ENCODE measurements at regions not wholly inside any gene's neighbourhood (a gene's known extent, or its start where the extent isn't known, plus 50 kb on each side); places are given as distances from the start of the nearest gene placed in this dataset.
"Not testable (repeated sequence)": the region's sequence is repeated elsewhere in the genome, so short reads cannot be mapped to it uniquely, and the experiment has no call there.

GRCh38 chr7:76863150-76863773, 168.9 kb downstream of the SPDYE17 start:
- H3K9me3 ChIP-seq (ENCODE audit: low read depth, low read length); H3K79me2 ChIP-seq (ENCODE audit: insufficient read depth, low read length); H3K4me2 ChIP-seq (ENCODE audit: insufficient read depth, low read length); H3K4me3 ChIP-seq (ENCODE audit: insufficient read depth, low read length); H4K20me1 ChIP-seq (ENCODE audit: insufficient read depth, low read length); DNase-seq (ENCODE audit: insufficient read length, low spot score, missing footprints); H3K4me1 ChIP-seq (ENCODE audit: insufficient read depth, low read length); H3K27me3 ChIP-seq (ENCODE audit: insufficient read depth, low read length); H3K27ac ChIP-seq (ENCODE audit: low read depth, low read length); H3K36me3 ChIP-seq (ENCODE audit: insufficient read depth, low read length); H2AFZ ChIP-seq (ENCODE audit: low read length): not testable (repeated sequence)

DNA sequence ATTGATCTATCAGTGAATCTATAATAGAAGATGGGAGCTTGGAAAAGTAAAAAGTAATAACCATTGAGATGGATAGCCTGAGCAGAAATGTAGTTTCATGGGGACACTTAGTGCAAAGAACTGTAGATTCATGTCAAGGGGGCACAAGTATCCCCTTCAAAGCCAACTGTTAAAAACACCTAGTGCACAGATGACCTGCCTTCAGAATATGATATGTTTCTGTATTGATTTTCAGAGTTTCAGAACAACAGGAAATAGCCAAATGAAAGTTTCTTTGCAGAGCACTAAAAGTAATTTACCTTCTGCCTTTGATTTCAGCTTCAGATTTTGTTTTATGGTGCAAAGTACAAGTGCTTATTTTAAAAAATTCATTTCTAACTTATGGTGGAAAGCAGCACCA, 169.9 kb downstream of the SPDYE17 start:
- H3K36me3 ChIP-seq (ENCODE audit: insufficient read depth, low read length); H3K27ac ChIP-seq (ENCODE audit: low read depth, low read length); H4K20me1 ChIP-seq (ENCODE audit: insufficient read depth, low read length): not testable (repeated sequence)

GRCh38 chr7:76859933-76860332, 172.2 kb downstream of the SPDYE17 start:
- H2AFZ ChIP-seq (ENCODE audit: low read length); H3K4me2 ChIP-seq (ENCODE audit: insufficient read depth, low read length): not testable (repeated sequence)

More for the DNA sequence above, 169.9 kb downstream of the SPDYE17 start:
- H3K27me3 ChIP-seq (ENCODE audit: insufficient read depth, low read length); H3K9me3 ChIP-seq (ENCODE audit: low read depth, low read length); H3K4me2 ChIP-seq (ENCODE audit: insufficient read depth, low read length); H2AFZ ChIP-seq (ENCODE audit: low read length); H3K79me2 ChIP-seq (ENCODE audit: insufficient read depth, low read length); H3K4me3 ChIP-seq (ENCODE audit: insufficient read depth, low read length); H3K4me1 ChIP-seq (ENCODE audit: insufficient read depth, low read length); DNase-seq (ENCODE audit: insufficient read length, low spot score, missing footprints): not testable (repeated sequence)

DNA sequence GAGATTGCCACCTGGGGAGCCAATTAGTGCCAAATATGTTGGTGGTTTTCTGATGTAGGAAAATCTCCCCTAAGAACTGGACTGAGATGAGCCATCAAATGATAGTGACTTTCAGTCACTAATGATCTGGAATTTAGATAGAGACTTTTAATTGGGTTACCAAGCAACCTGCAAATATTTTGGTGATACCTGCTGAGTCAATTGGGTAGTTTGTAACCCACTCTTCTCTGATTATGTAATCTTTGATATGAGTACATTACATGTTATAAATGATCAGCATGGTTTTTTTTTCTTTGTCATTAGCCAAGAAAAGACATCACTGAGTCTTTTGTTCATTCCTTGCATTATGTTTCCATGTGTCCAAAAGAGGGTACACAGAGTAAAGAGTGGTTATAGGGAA, 177.5 kb downstream of the SPDYE17 start:
- not testable (repeated sequence) for H2AFZ ChIP-seq (ENCODE audit: low read length); H3K9me3 ChIP-seq (ENCODE audit: low read depth, low read length); H3K79me2 ChIP-seq (ENCODE audit: insufficient read depth, low read length); H3K27ac ChIP-seq (ENCODE audit: low read depth, low read length); H3K4me1 ChIP-seq (ENCODE audit: insufficient read depth, low read length); H3K27me3 ChIP-seq (ENCODE audit: insufficient read depth, low read length); H3K36me3 ChIP-seq (ENCODE audit: insufficient read depth, low read length); H3K4me2 ChIP-seq (ENCODE audit: insufficient read depth, low read length); H4K20me1 ChIP-seq (ENCODE audit: insufficient read depth, low read length); H3K4me3 ChIP-seq (ENCODE audit: insufficient read depth, low read length); DNase-seq (ENCODE audit: insufficient read length, low spot score, missing footprints)

More at GRCh38 chr7:76859933-76860332, 172.2 kb downstream of the SPDYE17 start:
- not testable (repeated sequence) for H3K4me3 ChIP-seq (ENCODE audit: insufficient read depth, low read length); DNase-seq (ENCODE audit: insufficient read length, low spot score, missing footprints); H3K9me3 ChIP-seq (ENCODE audit: low read depth, low read length); H3K4me1 ChIP-seq (ENCODE audit: insufficient read depth, low read length); H3K36me3 ChIP-seq (ENCODE audit: insufficient read depth, low read length); H3K27ac ChIP-seq (ENCODE audit: low read depth, low read length); H4K20me1 ChIP-seq (ENCODE audit: insufficient read depth, low read length); H3K79me2 ChIP-seq (ENCODE audit: insufficient read depth, low read length); H3K27me3 ChIP-seq (ENCODE audit: insufficient read depth, low read length)

DNA sequence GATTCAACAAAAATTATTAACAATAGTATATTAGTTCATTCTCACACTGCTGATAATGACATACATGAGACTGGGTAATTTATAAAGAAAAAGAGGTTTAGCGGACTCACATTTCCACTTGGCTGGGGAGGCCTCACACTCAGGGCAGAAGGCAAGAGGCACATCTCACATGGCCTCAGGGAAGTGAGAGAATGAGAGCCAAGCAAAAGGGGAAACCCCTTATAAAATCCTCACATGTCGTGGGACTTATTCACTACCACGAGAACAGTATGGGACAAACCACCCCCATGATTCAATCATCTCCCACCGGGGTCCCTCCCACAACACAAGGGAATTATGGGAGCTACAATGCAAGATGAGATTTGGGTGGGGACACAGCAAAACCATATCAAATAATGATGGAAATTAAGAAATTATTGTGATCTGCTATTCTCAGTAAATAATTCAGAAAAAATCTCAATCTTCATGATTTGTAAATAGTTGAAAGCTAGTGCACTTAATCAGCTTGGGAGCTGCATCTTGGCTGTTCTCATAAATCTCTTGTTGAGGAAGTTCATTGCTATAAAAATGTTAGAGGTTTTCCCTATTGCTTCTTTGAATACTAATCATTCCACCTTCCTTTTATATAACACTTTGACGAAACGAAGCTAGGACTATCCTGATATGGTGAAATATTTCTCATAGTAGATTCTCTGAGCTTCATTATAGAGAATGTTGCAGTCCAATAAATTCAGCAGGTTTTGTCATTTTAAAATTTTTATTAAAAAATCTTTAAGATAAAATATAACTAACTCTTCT, 179.2 kb downstream of the SPDYE17 start:
- H3K27ac ChIP-seq (ENCODE audit: low read depth, low read length); H3K36me3 ChIP-seq (ENCODE audit: insufficient read depth, low read length); H4K20me1 ChIP-seq (ENCODE audit: insufficient read depth, low read length); H3K9me3 ChIP-seq (ENCODE audit: low read depth, low read length); H3K27me3 ChIP-seq (ENCODE audit: insufficient read depth, low read length); H2AFZ ChIP-seq (ENCODE audit: low read length); H3K4me3 ChIP-seq (ENCODE audit: insufficient read depth, low read length); DNase-seq (ENCODE audit: insufficient read length, low spot score, missing footprints); H3K79me2 ChIP-seq (ENCODE audit: insufficient read depth, low read length); H3K4me1 ChIP-seq (ENCODE audit: insufficient read depth, low read length); H3K4me2 ChIP-seq (ENCODE audit: insufficient read depth, low read length): not testable (repeated sequence)

- H3K79me2 ChIP-seq (ENCODE audit: insufficient read depth, low read length); DNase-seq (ENCODE audit: insufficient read length, low spot score, missing footprints); H3K27me3 ChIP-seq (ENCODE audit: insufficient read depth, low read length); H2AFZ ChIP-seq (ENCODE audit: low read length); H3K36me3 ChIP-seq (ENCODE audit: insufficient read depth, low read length); H3K9me3 ChIP-seq (ENCODE audit: low read depth, low read length); H3K4me1 ChIP-seq (ENCODE audit: insufficient read depth, low read length); H3K4me3 ChIP-seq (ENCODE audit: insufficient read depth, low read length); H3K4me2 ChIP-seq (ENCODE audit: insufficient read depth, low read length); H3K27ac ChIP-seq (ENCODE audit: low read depth, low read length); H4K20me1 ChIP-seq (ENCODE audit: insufficient read depth, low read length): not testable (repeated sequence)
These were observed 179.8 kb downstream of the SPDYE17 start for GRCh38 chr7:76852362-76852761.

- H3K79me2 ChIP-seq (ENCODE audit: insufficient read depth, low read length); H3K27me3 ChIP-seq (ENCODE audit: insufficient read depth, low read length); H3K4me3 ChIP-seq (ENCODE audit: insufficient read depth, low read length); H3K4me2 ChIP-seq (ENCODE audit: insufficient read depth, low read length); H3K4me1 ChIP-seq (ENCODE audit: insufficient read depth, low read length); H4K20me1 ChIP-seq (ENCODE audit: insufficient read depth, low read length); H3K36me3 ChIP-seq (ENCODE audit: insufficient read depth, low read length); H3K27ac ChIP-seq (ENCODE audit: low read depth, low read length); H2AFZ ChIP-seq (ENCODE audit: low read length); DNase-seq (ENCODE audit: insufficient read length, low spot score, missing footprints); H3K9me3 ChIP-seq (ENCODE audit: low read depth, low read length): not testable (repeated sequence)
These were observed 180.5 kb downstream of the SPDYE17 start for GRCh38 chr7:76851617-76852016.

DNA sequence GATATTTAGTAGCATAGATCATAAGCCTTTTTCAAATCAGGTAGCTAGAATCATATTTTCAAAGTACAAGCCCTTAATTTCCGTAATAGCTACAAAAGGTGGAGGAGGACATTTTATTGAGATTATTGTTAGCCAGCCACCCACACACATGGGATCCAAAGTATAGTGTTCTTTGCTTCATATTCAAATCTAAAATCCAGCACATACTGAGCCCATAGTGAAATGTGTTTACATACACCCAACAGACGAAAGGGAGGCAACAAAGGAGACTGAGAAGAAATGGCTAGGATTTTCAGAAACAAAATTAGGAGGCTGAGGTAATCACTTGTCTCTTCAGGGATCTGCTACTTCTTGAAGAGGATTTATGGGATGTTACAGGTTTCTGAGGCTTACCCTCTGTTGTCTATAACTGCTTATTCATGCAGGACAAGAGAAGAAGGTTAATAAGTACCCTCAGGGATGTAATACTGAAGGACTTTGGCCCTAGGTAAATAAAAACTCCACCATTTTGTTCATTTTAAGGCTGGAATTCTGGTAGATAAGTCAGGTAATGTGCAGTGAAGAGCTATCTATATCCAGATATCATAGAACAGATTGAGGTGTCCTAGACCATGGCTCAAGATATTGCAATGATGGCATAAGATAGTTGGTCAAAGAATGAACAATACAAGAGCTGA, 182.1 kb downstream of the SPDYE17 start:
- H4K20me1 ChIP-seq (ENCODE audit: insufficient read depth, low read length); H3K9me3 ChIP-seq (ENCODE audit: low read depth, low read length); H3K27ac ChIP-seq (ENCODE audit: low read depth, low read length); H3K4me2 ChIP-seq (ENCODE audit: insufficient read depth, low read length); H3K4me3 ChIP-seq (ENCODE audit: insufficient read depth, low read length); H2AFZ ChIP-seq (ENCODE audit: low read length); H3K4me1 ChIP-seq (ENCODE audit: insufficient read depth, low read length); DNase-seq (ENCODE audit: insufficient read length, low spot score, missing footprints); H3K79me2 ChIP-seq (ENCODE audit: insufficient read depth, low read length); H3K27me3 ChIP-seq (ENCODE audit: insufficient read depth, low read length); H3K36me3 ChIP-seq (ENCODE audit: insufficient read depth, low read length): not testable (repeated sequence)
